Loucy (cell line): ENCODE measurements at regions not wholly inside any gene's neighbourhood (a gene's known extent, or its start where the extent isn't known, plus 50 kb on each side); places are given as distances from the start of the nearest gene placed in this dataset.
"Not testable (repeated sequence)": the region's sequence is repeated elsewhere in the genome, so short reads cannot be mapped to it uniquely, and the experiment has no call there.

ENCODE experiments used
- CTCF ChIP-seq: fragments of 200-600 bp; sonication (generic); conservative IDR thresholded peaks from 2 replicates; pipeline ENCODE4 v1.5.1; 2014; ENCODE audit warnings: mild to moderate bottlenecking, antibody characterized with exemption, low read length
- EZH2phosphoT487 ChIP-seq: fragments of 200-600 bp; IDR thresholded peaks from 2 replicates; pipeline ENCODE4 v1.6.1; 2018; ENCODE audit warnings: antibody characterized with exemption, mild to moderate bottlenecking, moderate library complexity, borderline replicate concordance

- not testable (repeated sequence) for TF ChIP-seq CTCF, EZH2phosphoT487
Measured at GRCh38 chr12:28760040-28760903, 388.8 kb upstream of the FAR2 start.
